Left cardiac atrium (tissue), 4 donors: ENCODE measurements at regions not wholly inside any gene's neighbourhood (a gene's known extent, or its start where the extent isn't known, plus 50 kb on each side); places are given as distances from the start of the nearest gene placed in this dataset.

Source experiments
- ATAC-seq, 2 donors: fragments of 200-7000 bp; cut with Tn5 transposase; one replicate each; pipeline ENCODE4 v1.9.1; 2020; ENCODE audit warnings: mild to moderate bottlenecking in 2 of 2, moderate library complexity in 2 of 2
- DNase-seq: peaks from one replicate; pipeline ENCODE4 v3.0.0-alpha.2; 2020
- intact Hi-C, 2 donors: fragments of 100-400 bp; cut with DNase I; formaldehyde crosslinking; loops; one replicate each; pipeline versions ENCODE4 v1.14.1 to v1.15.1; 2022 to 2023
- donor health status: DM: no; HTN: yes; CAD: no.
- donor health status: DM: no; HTN: yes; CAD: no; lungs with severe emphysema.
- donor health status: DM: yes; HTN: yes; CAD: no.
- donor health status: Dilated cardiomyopathy.

GRCh38 chr2:239814116-239814860, 210.9 kb downstream of the NDUFA10 start:
- no peak for DNase-seq
- peak; percentile 14 to 74 for ATAC-seq
- intact Hi-C loops, result no loop called here

GRCh38 chr2:239813261-239814115, 211.7 kb downstream of the NDUFA10 start:
- intact Hi-C loops, result no loop called here
- DNase-seq (no peak), ATAC-seq (no peak)

GRCh38 chr2:239811806-239812560, 213.2 kb downstream of the NDUFA10 start:
- ATAC-seq (no peak), DNase-seq (no peak)
- intact Hi-C loops, result no loop called here

- no peak for ATAC-seq
- DNase-seq, result no peak
Measured at GRCh38 chr2:239811111-239811781, 213.9 kb downstream of the NDUFA10 start.

GRCh38 chr2:239809391-239809790, 215.8 kb downstream of the NDUFA10 start:
- ATAC-seq (no peak), DNase-seq (no peak)
- intact Hi-C loops, result no loop called here

More at GRCh38 chr2:239811111-239811781, 213.9 kb downstream of the NDUFA10 start:
- intact Hi-C loops, result no loop called here

- intact Hi-C loops, result no loop called here
- DNase-seq (no peak), ATAC-seq (no peak)
Measured at GRCh38 chr2:239807568-239807967, 217.6 kb downstream of the NDUFA10 start.

- ATAC-seq, result no peak
- no peak for DNase-seq
- intact Hi-C loops, result no loop called here
Measured at GRCh38 chr2:239806758-239807434, 218.2 kb downstream of the NDUFA10 start.

GRCh38 chr2:239806276-239806675, 218.9 kb downstream of the NDUFA10 start:
- ATAC-seq (no peak), DNase-seq (no peak)
- intact Hi-C loops, result no loop called here

GRCh38 chr2:239805414-239805813, 219.7 kb downstream of the NDUFA10 start:
- ATAC-seq, result no peak
- intact Hi-C loops, result no loop called here
- DNase-seq, result no peak

GRCh38 chr2:239805043-239805329, 220.2 kb downstream of the NDUFA10 start:
- DNase-seq, result no peak
- ATAC-seq, result no peak
- intact Hi-C loops, result no loop called here

- no peak for ATAC-seq
- intact Hi-C loops, result no loop called here
- DNase-seq, result no peak
Measured at GRCh38 chr2:239804161-239805042, 220.7 kb downstream of the NDUFA10 start.

GRCh38 chr2:239803766-239804115, 221.4 kb downstream of the NDUFA10 start:
- intact Hi-C loops, result no loop called here
- ATAC-seq (no peak), DNase-seq (no peak)

GRCh38 chr2:239803102-239803765, 221.9 kb downstream of the NDUFA10 start:
- intact Hi-C loops, result no loop called here
- ATAC-seq (no peak), DNase-seq (no peak)

- intact Hi-C loops, result no loop called here
- ATAC-seq (no peak), DNase-seq (no peak)
Measured at GRCh38 chr2:239802185-239802649, 222.9 kb downstream of the NDUFA10 start.

- ATAC-seq, result no peak
- intact Hi-C loops, result no loop called here
- no peak for DNase-seq
Measured at GRCh38 chr2:239801404-239802184, 223.5 kb downstream of the NDUFA10 start.

GRCh38 chr2:239800785-239801386, 224.3 kb downstream of the NDUFA10 start:
- DNase-seq (no peak), ATAC-seq (no peak)
- intact Hi-C loops, result no loop called here
